Retinal pigment epithelial cell (primary cell): ENCODE measurements at regions not wholly inside any gene's neighbourhood (a gene's known extent, or its start where the extent isn't known, plus 50 kb on each side); places are given as distances from the start of the nearest gene placed in this dataset.

Experiments
- DNase-seq: peaks from one replicate; pipeline ENCODE4 v3.0.0-alpha.2; 2010; ENCODE audit warnings: low read depth
- H3K4me3 ChIP-seq: 2 replicates; pipeline ENCODE4 v1.5.1; 2011; ENCODE audit warnings: mild to moderate bottlenecking, low read length, control low read depth, moderate library complexity
- TF ChIP-seq, protein P1 (sequence below): conservative IDR thresholded peaks from 2 replicates; pipeline ENCODE4 v1.5.1; 2011; ENCODE audit warnings: low read depth, low read length, control low read depth, inconsistent platforms

DNA sequence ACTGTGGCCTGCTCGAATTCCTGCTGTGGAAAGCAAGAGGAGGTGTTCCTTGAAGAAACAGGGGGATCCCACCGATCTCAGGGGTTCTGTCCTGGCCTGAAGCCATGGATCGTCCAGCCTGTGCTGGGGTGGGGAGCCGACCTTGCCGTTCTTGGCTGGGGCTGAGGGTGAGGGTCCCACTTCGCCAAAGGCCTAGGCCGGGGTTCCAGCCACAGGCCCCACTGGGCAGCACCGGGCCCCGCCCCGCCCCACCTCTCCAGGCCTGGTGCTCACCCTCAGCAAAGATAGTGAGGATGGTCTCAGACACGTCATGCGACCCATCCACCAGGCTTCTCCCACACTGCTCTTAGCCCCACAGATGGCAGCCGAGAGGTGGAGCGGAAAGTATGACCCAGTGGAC, 51.4 kb upstream of the ZNF716 start:
- no peak for DNase-seq
- H3K4me3 ChIP-seq = no peak overlapping the region
- TF ChIP-seq, protein P1, sequence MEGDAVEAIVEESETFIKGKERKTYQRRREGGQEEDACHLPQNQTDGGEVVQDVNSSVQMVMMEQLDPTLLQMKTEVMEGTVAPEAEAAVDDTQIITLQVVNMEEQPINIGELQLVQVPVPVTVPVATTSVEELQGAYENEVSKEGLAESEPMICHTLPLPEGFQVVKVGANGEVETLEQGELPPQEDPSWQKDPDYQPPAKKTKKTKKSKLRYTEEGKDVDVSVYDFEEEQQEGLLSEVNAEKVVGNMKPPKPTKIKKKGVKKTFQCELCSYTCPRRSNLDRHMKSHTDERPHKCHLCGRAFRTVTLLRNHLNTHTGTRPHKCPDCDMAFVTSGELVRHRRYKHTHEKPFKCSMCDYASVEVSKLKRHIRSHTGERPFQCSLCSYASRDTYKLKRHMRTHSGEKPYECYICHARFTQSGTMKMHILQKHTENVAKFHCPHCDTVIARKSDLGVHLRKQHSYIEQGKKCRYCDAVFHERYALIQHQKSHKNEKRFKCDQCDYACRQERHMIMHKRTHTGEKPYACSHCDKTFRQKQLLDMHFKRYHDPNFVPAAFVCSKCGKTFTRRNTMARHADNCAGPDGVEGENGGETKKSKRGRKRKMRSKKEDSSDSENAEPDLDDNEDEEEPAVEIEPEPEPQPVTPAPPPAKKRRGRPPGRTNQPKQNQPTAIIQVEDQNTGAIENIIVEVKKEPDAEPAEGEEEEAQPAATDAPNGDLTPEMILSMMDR = no peak

DNA sequence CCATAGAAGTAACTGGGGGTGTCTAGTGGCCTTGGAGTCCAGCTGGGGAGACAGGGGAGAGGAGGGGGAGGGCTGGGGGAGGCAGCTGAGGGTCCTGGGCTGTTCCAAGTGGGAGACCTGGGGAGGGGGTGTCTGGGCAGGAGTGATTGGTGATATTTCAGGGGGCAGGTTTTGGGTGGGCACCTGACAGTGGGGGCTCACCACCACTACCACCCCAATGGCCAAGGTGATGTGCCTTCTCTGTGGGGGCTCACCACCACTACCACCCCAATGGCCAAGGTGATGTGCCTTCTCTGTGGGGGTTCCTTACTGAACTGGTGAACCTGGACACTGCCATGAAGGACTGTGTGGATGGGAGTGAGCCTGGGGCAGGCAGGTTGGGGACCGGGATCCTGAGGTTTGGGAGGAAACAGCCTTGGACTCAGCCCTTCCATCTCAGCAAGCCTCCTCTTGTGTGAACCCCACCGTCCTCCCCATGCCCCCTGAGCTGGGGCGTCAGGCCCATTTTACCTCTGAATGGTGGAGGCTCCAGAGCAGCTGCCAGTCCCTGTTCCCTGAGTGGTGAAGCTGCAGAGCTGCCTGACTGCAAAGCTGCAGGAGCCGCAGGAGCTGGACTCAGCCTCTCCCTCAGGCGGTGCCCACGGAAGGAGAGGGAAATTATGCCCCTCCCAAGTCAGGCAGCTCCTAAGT, 50.6 kb upstream of the ZNF716 start:
- TF ChIP-seq, protein P1 = no peak
- H3K4me3 ChIP-seq = no peak overlapping the region
- no peak for DNase-seq

DNA sequence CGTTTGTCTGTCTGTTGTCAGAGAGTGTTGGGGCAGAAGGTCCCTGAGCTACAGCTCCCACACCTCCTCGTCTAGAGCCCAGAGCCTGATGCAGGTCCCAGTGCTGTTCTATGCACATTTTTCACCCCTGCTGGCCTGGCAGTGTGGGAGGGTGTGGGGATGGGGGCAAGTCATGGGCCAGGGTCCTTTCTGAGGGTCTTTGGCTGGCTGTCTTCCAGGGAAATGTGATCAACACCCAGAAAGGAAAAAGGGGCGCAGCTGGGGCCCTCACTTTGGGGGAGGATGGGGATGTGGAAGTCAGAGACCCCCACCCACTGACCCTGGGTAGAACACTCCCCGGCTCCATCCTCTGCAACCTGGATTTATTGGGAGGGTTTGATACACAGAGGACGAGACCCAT, 50.0 kb upstream of the ZNF716 start:
- DNase-seq = no peak
- H3K4me3 ChIP-seq = no peak overlapping the region
- TF ChIP-seq, protein P1 = no peak
